ENCODE measurements at regions not wholly inside any gene's neighbourhood (a gene's known extent, or its start where the extent isn't known, plus 50 kb on each side); places are given as distances from the start of the nearest gene placed in this dataset.

- TF ChIP-seq CTCF (IDR thresholded peaks at IDR 0.05), result no peak
- no peak for TF ChIP-seq POLR2A (IDR thresholded peaks at IDR 0.05)
Measured at GRCh38 chr3:139227165-139227564, 116.7 kb upstream of the MRPS22 start.

Data from lower leg skin (tissue), 3 donors.